ENCODE measurements at regions not wholly inside any gene's neighbourhood (a gene's known extent, or its start where the extent isn't known, plus 50 kb on each side); places are given as distances from the start of the nearest gene placed in this dataset.

- no peak for DNase-seq (ENCODE audit: low read depth)
- TF ChIP-seq CTCF (conservative IDR thresholded peaks at IDR 0.05; ENCODE audit: low read depth, low read length), result no peak
- peak overlapping the region; percentile 9 for H3K4me3 ChIP-seq (ENCODE audit: low read depth, low read length)
Measured at GRCh38 chr2:8118940-8119781, 562.7 kb upstream of the ID2 start.

GRCh38 chr2:8119782-8120505, 561.9 kb upstream of the ID2 start:
- peak overlapping the region; percentile 9 for H3K4me3 ChIP-seq (ENCODE audit: low read depth, low read length)
- peak; percentile 75 for DNase-seq (ENCODE audit: low read depth)
- TF ChIP-seq CTCF (conservative IDR thresholded peaks at IDR 0.05; ENCODE audit: low read depth, low read length), result no peak

- TF ChIP-seq CTCF (conservative IDR thresholded peaks at IDR 0.05; ENCODE audit: low read depth, low read length), result no peak
- H3K4me3 ChIP-seq (ENCODE audit: low read depth, low read length), result peak overlapping the region; percentile 9
- DNase-seq (ENCODE audit: low read depth), result no peak
Measured at GRCh38 chr2:8120506-8120860, 561.4 kb upstream of the ID2 start.

GRCh38 chr2:8121022-8121825, 560.6 kb upstream of the ID2 start:
- TF ChIP-seq CTCF (conservative IDR thresholded peaks at IDR 0.05; ENCODE audit: low read depth, low read length), result no peak
- H3K4me3 ChIP-seq (ENCODE audit: low read depth, low read length), result no peak overlapping the region
- peak; percentile 57 for DNase-seq (ENCODE audit: low read depth)

- no peak overlapping the region for H3K4me3 ChIP-seq (ENCODE audit: low read depth, low read length)
- TF ChIP-seq CTCF (conservative IDR thresholded peaks at IDR 0.05; ENCODE audit: low read depth, low read length), result no peak
- no peak for DNase-seq (ENCODE audit: low read depth)
Measured at GRCh38 chr2:8121826-8122513, 559.9 kb upstream of the ID2 start.

GRCh38 chr2:8122520-8122919, 559.3 kb upstream of the ID2 start:
- DNase-seq (ENCODE audit: low read depth), result no peak
- TF ChIP-seq CTCF (conservative IDR thresholded peaks at IDR 0.05; ENCODE audit: low read depth, low read length), result no peak
- no peak overlapping the region for H3K4me3 ChIP-seq (ENCODE audit: low read depth, low read length)

Data from epithelial cell of proximal tubule (primary cell).